Stimulated activated naive CD8-positive, alpha-beta T cell treated with anti-CD3 and anti-CD28 coated beads, Interleukin-15, Interleukin-2, amounts not matched to agents 100 ng/mL and 50 ng/mL, for 24 hours (primary cell): ENCODE measurements at regions not wholly inside any gene's neighbourhood (a gene's known extent, or its start where the extent isn't known, plus 50 kb on each side); places are given as distances from the start of the nearest gene placed in this dataset.
"Not testable (repeated sequence)": the region's sequence is repeated elsewhere in the genome, so short reads cannot be mapped to it uniquely, and the experiment has no call there.

Experiments
- H3K27ac Mint-ChIP-seq: one replicate; pipeline ENCODE4 v1.8.0; 2021; ENCODE audit warnings: mild to moderate bottlenecking, mixed read lengths
- H3K27me3 Mint-ChIP-seq: one replicate; pipeline ENCODE4 v1.8.0; 2021; ENCODE audit warnings: mixed read lengths
- H3K36me3 Mint-ChIP-seq: one replicate; pipeline ENCODE4 v1.8.0; 2021; ENCODE audit warnings: low read depth, mixed read lengths
- H3K4me1 Mint-ChIP-seq: one replicate; pipeline ENCODE4 v1.8.0; 2021; ENCODE audit warnings: low read depth, mixed read lengths
- H3K4me3 Mint-ChIP-seq: one replicate; pipeline ENCODE4 v1.8.0; 2021; ENCODE audit warnings: mild to moderate bottlenecking, mixed read lengths
- H3K9me3 Mint-ChIP-seq: one replicate; pipeline ENCODE4 v1.8.0; 2021; ENCODE audit warnings: mixed read lengths

GRCh38 chr2:62339413-62339812 is 143.5 kb downstream of the B3GNT2 start:
- Mint-ChIP-seq H3K9me3 (no peaks in the 10 kb centered on the region), H3K4me1 (peaks cover 15% of the 10 kb centered on the region), H3K27me3 (no peaks in the 10 kb centered on the region), H3K4me3 (no peak overlapping the region), H3K27ac (no peak overlapping the region), H3K36me3 (no peaks in the 10 kb centered on the region)

GRCh38 chr2:62338111-62338510 is 142.2 kb downstream of the B3GNT2 start:
- Mint-ChIP-seq H3K4me3 (no peak overlapping the region), H3K27ac (no peak overlapping the region), H3K27me3 (no peaks in the 10 kb centered on the region), H3K9me3 (no peaks in the 10 kb centered on the region), H3K36me3 (no peaks in the 10 kb centered on the region), H3K4me1 (peaks cover 22% of the 10 kb centered on the region)

- H3K27ac Mint-ChIP-seq, result no peak overlapping the region
- H3K36me3 Mint-ChIP-seq, result no peaks in the 10 kb centered on the region
- no peak overlapping the region for H3K4me3 Mint-ChIP-seq
- peaks cover 29% of the 10 kb centered on the region for H3K4me1 Mint-ChIP-seq
- H3K27me3 Mint-ChIP-seq, result no peaks in the 10 kb centered on the region
- no peaks in the 10 kb centered on the region for H3K9me3 Mint-ChIP-seq
Observed at GRCh38 chr2:62337403-62337802, 141.5 kb downstream of the B3GNT2 start.

- peaks cover 3% of the 10 kb centered on the region for H3K9me3 Mint-ChIP-seq
- H3K27me3 Mint-ChIP-seq, result no peaks in the 10 kb centered on the region
- H3K4me1 Mint-ChIP-seq, result peaks cover 26% of the 10 kb centered on the region
- no peaks in the 10 kb centered on the region for H3K36me3 Mint-ChIP-seq
- no peak overlapping the region for H3K4me3 Mint-ChIP-seq
- no peak overlapping the region for H3K27ac Mint-ChIP-seq
Observed at GRCh38 chr2:62335612-62336011, 139.7 kb downstream of the B3GNT2 start.

GRCh38 chr2:62334440-62335058 is 138.6 kb downstream of the B3GNT2 start:
- Mint-ChIP-seq H3K4me1 (peaks cover 26% of the 10 kb centered on the region), H3K27me3 (no peaks in the 10 kb centered on the region), H3K9me3 (peaks cover 9% of the 10 kb centered on the region), H3K27ac (peak overlapping the region; percentile 36), H3K4me3 (no peak overlapping the region), H3K36me3 (no peaks in the 10 kb centered on the region)

GRCh38 chr2:62334009-62334408 is 138.1 kb downstream of the B3GNT2 start:
- no peaks in the 10 kb centered on the region for H3K36me3 Mint-ChIP-seq
- H3K4me1 Mint-ChIP-seq, result peaks cover 26% of the 10 kb centered on the region
- no peaks in the 10 kb centered on the region for H3K27me3 Mint-ChIP-seq
- no peak overlapping the region for H3K4me3 Mint-ChIP-seq
- peaks cover 9% of the 10 kb centered on the region for H3K9me3 Mint-ChIP-seq
- H3K27ac Mint-ChIP-seq, result peak overlapping the region; percentile 43

GRCh38 chr2:62330959-62331358 is 135.0 kb downstream of the B3GNT2 start:
- Mint-ChIP-seq H3K4me3 (no peak overlapping the region), H3K9me3 (peaks cover 14% of the 10 kb centered on the region), H3K4me1 (peaks cover 26% of the 10 kb centered on the region), H3K36me3 (no peaks in the 10 kb centered on the region), H3K27ac (no peak overlapping the region), H3K27me3 (no peaks in the 10 kb centered on the region)

- no peaks in the 10 kb centered on the region for H3K27me3 Mint-ChIP-seq
- H3K9me3 Mint-ChIP-seq, result peaks cover 21% of the 10 kb centered on the region
- no peak overlapping the region for H3K27ac Mint-ChIP-seq
- peaks cover 22% of the 10 kb centered on the region for H3K4me1 Mint-ChIP-seq
- H3K36me3 Mint-ChIP-seq, result no peaks in the 10 kb centered on the region
- H3K4me3 Mint-ChIP-seq, result no peak overlapping the region
Observed at GRCh38 chr2:62329797-62330196, 133.9 kb downstream of the B3GNT2 start.

GRCh38 chr2:62326735-62327134 is 130.8 kb downstream of the B3GNT2 start:
- Mint-ChIP-seq H3K27ac (no peak overlapping the region), H3K4me1 (peaks cover 15% of the 10 kb centered on the region), H3K4me3 (no peak overlapping the region), H3K36me3 (no peaks in the 10 kb centered on the region), H3K27me3 (no peaks in the 10 kb centered on the region), H3K9me3 (peaks cover 25% of the 10 kb centered on the region)

GRCh38 chr2:62325398-62325797 is 129.5 kb downstream of the B3GNT2 start:
- Mint-ChIP-seq H3K4me1 (peaks cover 28% of the 10 kb centered on the region), H3K27me3 (no peaks in the 10 kb centered on the region), H3K9me3 (peaks cover 20% of the 10 kb centered on the region), H3K27ac (no peak overlapping the region), H3K36me3 (no peaks in the 10 kb centered on the region), H3K4me3 (no peak overlapping the region)

GRCh38 chr2:62321380-62322289 is 125.7 kb downstream of the B3GNT2 start:
- no peaks in the 10 kb centered on the region for H3K36me3 Mint-ChIP-seq
- H3K4me1 Mint-ChIP-seq, result peaks cover 39% of the 10 kb centered on the region
- H3K4me3 Mint-ChIP-seq, result peak overlapping the region; percentile 52
- peak overlapping the region; percentile 69 for H3K27ac Mint-ChIP-seq
- no peaks in the 10 kb centered on the region for H3K27me3 Mint-ChIP-seq
- peaks cover 12% of the 10 kb centered on the region for H3K9me3 Mint-ChIP-seq

- peak overlapping the region; percentile 69 for H3K27ac Mint-ChIP-seq
- H3K27me3 Mint-ChIP-seq, result no peaks in the 10 kb centered on the region
- H3K9me3 Mint-ChIP-seq, result peaks cover 12% of the 10 kb centered on the region
- H3K4me3 Mint-ChIP-seq, result peak overlapping the region; percentile 52
- no peaks in the 10 kb centered on the region for H3K36me3 Mint-ChIP-seq
- peaks cover 44% of the 10 kb centered on the region for H3K4me1 Mint-ChIP-seq
Observed at GRCh38 chr2:62320657-62321357, 124.9 kb downstream of the B3GNT2 start.

GRCh38 chr2:62320137-62320536 is 124.2 kb downstream of the B3GNT2 start:
- not testable (repeated sequence) for H3K4me3 Mint-ChIP-seq, H3K9me3 Mint-ChIP-seq, H3K27ac Mint-ChIP-seq, H3K27me3 Mint-ChIP-seq, H3K36me3 Mint-ChIP-seq
- H3K4me1 Mint-ChIP-seq, result peaks cover 49% of the 10 kb centered on the region

GRCh38 chr2:62319070-62319469 is 123.2 kb downstream of the B3GNT2 start:
- H3K4me1 Mint-ChIP-seq, result peaks cover 58% of the 10 kb centered on the region
- no peaks in the 10 kb centered on the region for H3K27me3 Mint-ChIP-seq
- H3K4me3 Mint-ChIP-seq, result no peak overlapping the region
- peak overlapping the region; percentile 0 for H3K27ac Mint-ChIP-seq
- H3K9me3 Mint-ChIP-seq, result no peaks in the 10 kb centered on the region
- no peaks in the 10 kb centered on the region for H3K36me3 Mint-ChIP-seq

GRCh38 chr2:62315476-62315875 is 119.6 kb downstream of the B3GNT2 start:
- no peaks in the 10 kb centered on the region for H3K9me3 Mint-ChIP-seq
- H3K36me3 Mint-ChIP-seq, result no peaks in the 10 kb centered on the region
- H3K4me3 Mint-ChIP-seq, result no peak overlapping the region
- H3K27me3 Mint-ChIP-seq, result no peaks in the 10 kb centered on the region
- H3K4me1 Mint-ChIP-seq, result peaks cover 58% of the 10 kb centered on the region
- H3K27ac Mint-ChIP-seq, result no peak overlapping the region
